GM18502 (cell line): ENCODE measurements at regions not wholly inside any gene's neighbourhood (a gene's known extent, or its start where the extent isn't known, plus 50 kb on each side); places are given as distances from the start of the nearest gene placed in this dataset.
"Not testable (repeated sequence)": the region's sequence is repeated elsewhere in the genome, so short reads cannot be mapped to it uniquely, and the experiment has no call there.

Source experiments
- ATAC-seq: cut with Tn5 transposase; IDR thresholded peaks from one replicate; pipeline ENCODE4 v1.9.1; 2021; ENCODE audit warnings: mild to moderate bottlenecking; ENCODE audit not compliant: unreplicated experiment, poor library complexity

GRCh38 chr20:11502671-11503070, 415.0 kb upstream of the BTBD3 start:
- ATAC-seq, result no peak

- no peak for ATAC-seq
These were observed 407.9 kb upstream of the BTBD3 start for GRCh38 chr20:11509776-11510175.

DNA sequence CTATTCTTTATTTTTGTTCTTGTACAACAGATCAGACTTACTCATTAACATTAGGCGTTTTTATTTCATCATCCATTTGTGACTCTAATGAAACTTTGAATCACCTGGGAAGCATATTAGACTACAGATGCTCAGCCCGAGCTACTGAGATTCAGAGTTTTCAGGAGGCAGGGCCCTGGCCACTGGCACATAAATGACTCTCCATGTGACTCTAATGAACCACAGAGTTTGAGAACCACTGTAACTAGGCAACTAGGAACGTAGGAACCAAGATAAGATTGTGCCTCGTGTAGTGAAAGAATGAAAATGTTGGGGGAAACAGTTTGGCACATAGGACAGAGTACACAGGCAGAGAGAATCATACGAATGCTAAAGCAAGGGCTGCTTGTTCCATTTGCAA, 405.9 kb upstream of the BTBD3 start:
- ATAC-seq, result no peak

- ATAC-seq, result not testable (repeated sequence)
These were observed 404.4 kb upstream of the BTBD3 start for GRCh38 chr20:11513241-11513745.

- no peak for ATAC-seq
These were observed 401.2 kb upstream of the BTBD3 start for GRCh38 chr20:11516448-11516847.

- ATAC-seq, result no peak
These were observed 397.1 kb upstream of the BTBD3 start for GRCh38 chr20:11520596-11520995.

GRCh38 chr20:11521476-11522365, 396.0 kb upstream of the BTBD3 start:
- no peak for ATAC-seq

DNA sequence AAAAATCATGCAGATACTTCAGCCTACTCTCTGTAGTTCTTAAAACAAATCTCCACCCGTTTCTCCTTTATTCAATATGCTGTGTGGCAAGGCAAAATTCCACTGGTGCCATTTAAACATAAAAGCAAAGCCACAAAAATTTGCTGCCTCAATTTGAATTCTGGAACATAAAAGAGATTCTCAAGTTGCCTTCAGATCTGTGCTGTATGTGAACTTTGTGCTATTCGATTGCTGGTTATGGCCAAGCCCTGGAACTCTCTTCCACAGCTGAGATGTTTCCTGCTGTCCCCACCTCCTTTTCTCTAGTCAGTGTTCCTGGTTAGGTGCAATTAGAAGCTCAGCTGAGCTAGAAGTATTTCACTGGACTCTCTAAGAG, 395.3 kb upstream of the BTBD3 start:
- no peak for ATAC-seq

DNA sequence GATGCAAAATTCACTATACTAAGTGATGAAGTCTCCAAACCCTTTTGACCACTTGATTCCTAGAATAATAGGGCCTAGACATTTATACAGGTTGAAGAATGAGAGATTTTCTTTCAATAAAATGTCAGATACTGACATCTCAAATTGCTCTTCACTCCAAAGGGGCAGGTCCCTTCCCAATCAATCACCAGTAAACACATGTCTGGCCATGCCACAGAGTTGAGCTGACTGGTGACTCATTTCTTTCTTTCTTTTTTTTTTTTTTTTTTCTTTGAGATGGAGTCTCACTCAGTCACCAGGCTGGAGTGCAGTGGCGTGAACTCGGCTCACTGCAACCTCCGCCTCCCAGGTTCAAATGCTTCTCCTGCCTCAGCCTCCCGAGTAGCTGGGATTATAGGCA, 388.6 kb upstream of the BTBD3 start:
- no peak for ATAC-seq

- no peak for ATAC-seq
These were observed 380.7 kb upstream of the BTBD3 start for GRCh38 chr20:11537032-11537431.

- no peak for ATAC-seq
These were observed 378.2 kb upstream of the BTBD3 start for GRCh38 chr20:11539450-11539849.

DNA sequence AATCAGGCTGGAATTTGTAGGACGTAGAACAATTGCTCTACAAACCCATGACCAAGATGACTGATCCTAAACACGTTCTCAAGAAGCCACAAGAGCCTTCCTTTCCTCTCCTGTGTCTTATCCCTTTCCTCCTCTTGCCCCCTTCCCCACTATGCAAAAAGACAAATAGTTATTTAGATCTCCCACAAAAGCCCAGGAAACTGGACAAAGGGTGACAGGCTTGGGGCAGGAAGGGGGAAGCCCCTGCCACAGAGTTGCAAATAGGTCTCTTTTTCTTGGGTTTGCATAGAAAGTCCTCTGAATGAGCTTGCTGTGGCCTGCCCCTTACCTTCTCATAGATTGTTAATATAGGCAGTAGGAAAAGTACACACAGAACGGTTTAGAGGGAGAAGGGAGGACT, 377.1 kb upstream of the BTBD3 start:
- ATAC-seq, result no peak

GRCh38 chr20:11542645-11543044, 375.0 kb upstream of the BTBD3 start:
- no peak for ATAC-seq

DNA sequence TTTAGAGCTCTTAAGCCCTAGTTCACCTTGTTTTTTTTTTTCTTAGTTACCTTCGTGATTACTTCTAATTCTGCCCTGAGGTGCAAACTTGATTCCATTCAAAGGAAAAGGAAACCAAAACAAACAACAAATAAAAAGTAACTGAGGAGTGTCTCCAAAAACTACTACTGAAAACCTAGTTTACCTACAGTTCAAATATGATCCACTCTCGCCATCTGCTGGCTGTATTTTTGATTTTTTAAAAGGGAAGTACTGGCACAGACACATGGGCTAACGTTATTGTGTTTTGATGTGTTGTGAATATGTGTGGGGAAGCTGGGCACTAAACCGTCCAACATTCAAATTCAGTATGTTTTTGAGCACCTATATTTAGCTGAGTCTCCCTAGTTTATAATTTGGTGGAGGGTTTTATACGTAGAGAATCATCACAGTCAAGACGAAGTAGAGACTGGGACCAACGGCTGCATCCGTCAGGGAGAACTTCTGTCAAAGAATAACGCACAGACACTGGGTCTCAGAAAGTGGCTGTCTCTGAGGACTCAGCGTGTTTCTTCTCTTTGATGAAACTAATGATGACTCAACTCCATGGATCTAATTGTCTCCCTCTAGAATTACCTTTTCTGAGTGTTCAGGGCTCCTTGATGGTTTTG, 373.5 kb upstream of the BTBD3 start:
- ATAC-seq, result peak; percentile 64

GRCh38 chr20:11546939-11547338, 370.8 kb upstream of the BTBD3 start:
- ATAC-seq, result no peak

- ATAC-seq, result no peak
These were observed 368.3 kb upstream of the BTBD3 start for GRCh38 chr20:11549172-11550103.

GRCh38 chr20:11550657-11551338, 366.9 kb upstream of the BTBD3 start:
- no peak for ATAC-seq

DNA sequence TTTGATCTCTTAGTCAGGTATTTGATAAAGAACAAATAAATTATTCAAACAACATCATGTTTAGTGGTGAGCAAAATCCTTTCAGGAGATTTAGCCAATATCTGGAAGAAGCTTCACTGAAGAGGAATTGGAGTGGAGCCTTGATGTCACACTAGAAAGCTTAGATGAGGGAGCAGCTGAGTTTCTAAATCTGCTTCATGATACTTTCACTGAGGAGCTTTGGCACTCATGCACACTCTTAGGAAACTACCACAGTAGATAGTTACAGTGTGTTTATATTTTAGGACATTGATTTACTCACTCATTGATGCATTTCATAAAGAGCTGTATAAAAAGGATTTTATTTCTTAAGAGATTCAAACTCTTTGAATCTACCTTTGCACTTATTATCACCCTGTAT, 366.2 kb upstream of the BTBD3 start:
- ATAC-seq, result no peak

DNA sequence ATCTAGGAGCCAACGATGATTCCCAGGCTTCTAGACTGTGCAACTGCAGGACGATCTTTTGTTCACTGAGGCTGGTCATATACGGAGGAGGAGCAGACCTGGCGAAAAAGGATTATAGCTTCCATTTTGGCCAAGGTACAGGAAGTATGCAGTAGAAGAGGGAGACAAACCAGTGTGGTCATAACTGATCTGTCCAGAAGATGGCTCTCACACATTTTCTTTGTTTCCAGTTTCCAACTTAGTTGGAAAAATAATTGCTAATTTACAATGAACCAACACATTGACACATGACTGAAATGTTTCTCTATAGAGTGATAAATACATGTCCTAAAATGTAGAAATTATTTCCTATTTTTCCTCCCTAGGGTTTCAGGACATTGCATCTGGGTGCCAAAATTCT, 364.1 kb upstream of the BTBD3 start:
- ATAC-seq, result no peak

- no peak for ATAC-seq
These were observed 362.2 kb upstream of the BTBD3 start for GRCh38 chr20:11555510-11555909.
